Mesothelial cell of epicardium (in vitro differentiated cells): ENCODE measurements at regions not wholly inside any gene's neighbourhood (a gene's known extent, or its start where the extent isn't known, plus 50 kb on each side); places are given as distances from the start of the nearest gene placed in this dataset.

Experiments
- DNase-seq, 2 experiments: peaks; one replicate each; pipeline ENCODE4 v3.0.0; 2021; ENCODE audit warnings: low spot score in 2 of 2; ENCODE audit not compliant: unreplicated experiment in 2 of 2
- H3K27ac Mint-ChIP-seq: 2 replicates; pipeline ENCODE4 v1.8.0; 2021; ENCODE audit warnings: mixed read lengths
- H3K27me3 Mint-ChIP-seq: 2 replicates; pipeline ENCODE4 v1.8.0; 2021; ENCODE audit warnings: low read depth, mixed read lengths
- H3K36me3 Mint-ChIP-seq: 2 replicates; pipeline ENCODE4 v1.8.0; 2021; ENCODE audit warnings: mixed read lengths
- H3K4me1 Mint-ChIP-seq: 2 replicates; pipeline ENCODE4 v1.8.0; 2021; ENCODE audit warnings: mixed read lengths
- H3K4me3 Mint-ChIP-seq: 2 replicates; pipeline ENCODE4 v1.8.0; 2021; ENCODE audit warnings: mild to moderate bottlenecking, moderate library complexity, mixed read lengths
- H3K9me3 Mint-ChIP-seq: 2 replicates; pipeline ENCODE4 v1.8.0; 2021; ENCODE audit warnings: mixed read lengths
- TF ChIP-seq, protein P1 (sequence below): fragments of 200-600 bp; sonication (generic); IDR thresholded peaks from one replicate; pipeline ENCODE4 v1.5.0; 2021; ENCODE audit warnings: antibody characterized with exemption; ENCODE audit not compliant: unreplicated experiment

GRCh38 chr1:88117597-88117996, 566.5 kb upstream of the PKN2 start:
- Mint-ChIP-seq H3K36me3 (no peaks in the 10 kb centered on the region), H3K4me3 (no peak overlapping the region), H3K9me3 (no peaks in the 10 kb centered on the region), H3K27me3 (no peaks in the 10 kb centered on the region), H3K27ac (no peak overlapping the region), H3K4me1 (peaks cover 7% of the 10 kb centered on the region)
- TF ChIP-seq, protein P1, sequence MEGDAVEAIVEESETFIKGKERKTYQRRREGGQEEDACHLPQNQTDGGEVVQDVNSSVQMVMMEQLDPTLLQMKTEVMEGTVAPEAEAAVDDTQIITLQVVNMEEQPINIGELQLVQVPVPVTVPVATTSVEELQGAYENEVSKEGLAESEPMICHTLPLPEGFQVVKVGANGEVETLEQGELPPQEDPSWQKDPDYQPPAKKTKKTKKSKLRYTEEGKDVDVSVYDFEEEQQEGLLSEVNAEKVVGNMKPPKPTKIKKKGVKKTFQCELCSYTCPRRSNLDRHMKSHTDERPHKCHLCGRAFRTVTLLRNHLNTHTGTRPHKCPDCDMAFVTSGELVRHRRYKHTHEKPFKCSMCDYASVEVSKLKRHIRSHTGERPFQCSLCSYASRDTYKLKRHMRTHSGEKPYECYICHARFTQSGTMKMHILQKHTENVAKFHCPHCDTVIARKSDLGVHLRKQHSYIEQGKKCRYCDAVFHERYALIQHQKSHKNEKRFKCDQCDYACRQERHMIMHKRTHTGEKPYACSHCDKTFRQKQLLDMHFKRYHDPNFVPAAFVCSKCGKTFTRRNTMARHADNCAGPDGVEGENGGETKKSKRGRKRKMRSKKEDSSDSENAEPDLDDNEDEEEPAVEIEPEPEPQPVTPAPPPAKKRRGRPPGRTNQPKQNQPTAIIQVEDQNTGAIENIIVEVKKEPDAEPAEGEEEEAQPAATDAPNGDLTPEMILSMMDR: no peak
- DNase-seq: no peak

DNA sequence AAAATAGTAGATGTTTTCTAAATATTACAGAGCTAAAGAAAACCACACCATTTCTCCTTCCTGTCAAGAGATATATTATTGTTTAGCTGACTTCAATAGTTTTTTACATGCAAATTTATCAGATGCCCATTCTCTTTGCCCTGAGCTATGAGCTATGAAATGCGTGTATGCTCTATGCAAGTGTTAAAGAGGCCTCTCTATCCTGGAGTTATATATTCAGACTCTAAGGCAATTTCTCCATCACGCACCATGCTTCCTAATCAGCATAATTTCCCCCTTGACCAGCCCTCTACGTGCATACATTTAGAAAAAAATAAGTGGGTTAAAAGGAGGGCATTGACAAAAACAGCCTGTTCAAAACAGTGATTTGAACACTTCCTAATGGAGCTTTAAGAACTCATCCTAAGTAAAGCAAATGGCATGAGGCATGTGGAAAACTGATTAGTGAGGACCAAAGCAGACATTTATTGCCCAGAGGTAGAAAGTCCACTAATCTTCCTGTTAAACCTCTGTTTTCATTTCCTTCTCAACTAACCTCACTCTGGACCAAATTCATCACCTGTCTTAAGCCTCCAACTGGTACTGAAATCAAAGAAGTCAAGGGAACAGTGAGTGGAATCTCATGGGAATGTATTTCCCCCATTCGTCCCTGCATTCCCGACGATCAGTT, 565.8 kb upstream of the PKN2 start:
- Mint-ChIP-seq H3K4me1 (peaks cover 7% of the 10 kb centered on the region), H3K27ac (no peak overlapping the region), H3K4me3 (no peak overlapping the region), H3K27me3 (no peaks in the 10 kb centered on the region), H3K36me3 (no peaks in the 10 kb centered on the region), H3K9me3 (no peaks in the 10 kb centered on the region)
- no peak for DNase-seq
- TF ChIP-seq, protein P1: no peak

DNA sequence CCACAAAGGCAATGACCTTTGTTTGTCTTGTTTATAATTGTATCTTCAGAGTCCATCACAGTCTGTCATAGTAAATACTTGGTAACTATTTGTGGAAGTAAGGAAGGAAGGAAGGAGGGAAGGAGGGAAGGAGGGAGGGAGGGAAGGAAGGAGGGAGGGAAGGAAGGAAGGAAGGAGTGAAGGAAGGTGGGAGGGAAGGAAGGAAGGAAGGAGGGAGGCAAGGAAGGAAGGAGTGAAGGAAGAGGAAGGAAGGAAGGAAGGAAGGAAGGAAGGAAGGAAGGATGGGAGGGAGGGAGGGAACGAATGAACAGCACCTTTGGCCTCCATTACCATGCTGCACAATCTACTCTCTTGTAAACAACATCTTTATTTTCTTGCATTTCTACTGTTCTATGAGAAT, 559.5 kb upstream of the PKN2 start:
- H3K27ac Mint-ChIP-seq: no peak overlapping the region
- H3K4me1 Mint-ChIP-seq: no peaks in the 10 kb centered on the region
- no peaks in the 10 kb centered on the region for H3K36me3 Mint-ChIP-seq
- no peaks in the 10 kb centered on the region for H3K9me3 Mint-ChIP-seq
- TF ChIP-seq, protein P1: no peak
- no peak overlapping the region for H3K4me3 Mint-ChIP-seq
- DNase-seq: no peak
- H3K27me3 Mint-ChIP-seq: no peaks in the 10 kb centered on the region

GRCh38 chr1:88126467-88126866, 557.6 kb upstream of the PKN2 start:
- Mint-ChIP-seq H3K4me1 (no peaks in the 10 kb centered on the region), H3K4me3 (no peak overlapping the region), H3K27me3 (no peaks in the 10 kb centered on the region), H3K36me3 (no peaks in the 10 kb centered on the region), H3K27ac (no peak overlapping the region), H3K9me3 (peaks cover 10% of the 10 kb centered on the region)
- DNase-seq: no peak
- TF ChIP-seq, protein P1: no peak

DNA sequence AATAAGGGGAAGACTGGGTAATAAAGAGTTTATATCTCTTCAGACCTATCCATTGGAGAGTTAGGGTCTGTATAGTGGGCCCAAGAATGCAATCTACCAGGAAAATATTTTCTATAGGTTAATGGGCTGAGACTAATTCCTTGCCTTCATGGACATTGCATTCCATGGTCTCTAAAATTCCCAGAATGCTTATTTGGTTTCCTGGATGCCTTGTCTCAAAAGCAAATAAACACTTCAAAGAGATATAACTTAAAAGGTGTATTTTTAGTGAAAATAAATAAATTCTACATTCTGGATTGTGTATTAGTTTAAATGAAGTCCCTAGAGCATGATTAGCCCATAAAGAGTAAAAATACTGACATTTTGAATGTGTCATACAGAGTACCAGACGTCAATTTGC, 550.1 kb upstream of the PKN2 start:
- Mint-ChIP-seq H3K9me3 (peaks cover 12% of the 10 kb centered on the region), H3K27ac (no peak overlapping the region), H3K4me1 (no peaks in the 10 kb centered on the region), H3K27me3 (no peaks in the 10 kb centered on the region), H3K36me3 (no peaks in the 10 kb centered on the region), H3K4me3 (no peak overlapping the region)
- TF ChIP-seq, protein P1: no peak
- DNase-seq: no peak
